HCT116 (cell line): ENCODE measurements at regions not wholly inside any gene's neighbourhood (a gene's known extent, or its start where the extent isn't known, plus 50 kb on each side); places are given as distances from the start of the nearest gene placed in this dataset.

Experiments
- ATAC-seq: fragments of 200-7000 bp; cut with Tn5 transposase; 2 replicates; pipeline ENCODE4 v1.9.1; 2020; ENCODE audit warnings: mild to moderate bottlenecking, moderate library complexity
- BruUV-seq: library from RNA; stranded (reverse); fragments of 400-500 nt; replicated peaks from 2 replicates; lab custom pipeline; 2021; lab: Mats Ljungman, UMichigan
- CTCF ChIA-PET: fragments of 300-600 bp; sonication (Branson Sonifier 250); formaldehyde crosslinking; loops from one replicate; lab custom pipeline; 2021; ENCODE audit warnings: antibody characterized with exemption; lab: Charles Lee
- POLR2A ChIA-PET: fragments of 300-600, 350-600 bp; sonication (Branson Sonifier 250); formaldehyde crosslinking; loops from one replicate; lab custom pipeline; 2021; ENCODE audit warnings: antibody characterized with exemption; lab: Charles Lee
- RAD21 ChIA-PET, 2 experiments: fragments of 300-600 bp; sonication (Branson Sonifier 250); formaldehyde crosslinking; loops; one replicate each; lab custom pipeline; 2023; ENCODE audit warnings: low total read pairs in 2 of 2; ENCODE audit not compliant: uncharacterized antibody in 2 of 2, unreplicated experiment in 2 of 2, low non-redundant PET in 1 of 2; lab: Charles Lee
- DNase-seq: peaks from one replicate; pipeline ENCODE4 v3.0.0-alpha.2; 2010; ENCODE audit warnings: low read depth, low spot score
- H2AFZ ChIP-seq: fragments of 200-600 bp; shearing (Covaris generic), sonication (generic); 2 replicates; pipeline ENCODE4 v1.6.1; 2017; ENCODE audit warnings: low read depth, mixed run types, mixed read lengths, antibody characterized with exemption, low read length; ENCODE audit not compliant: poor library complexity, severe bottlenecking
- H3K27ac ChIP-seq: 2 replicates; pipeline ENCODE4 v1.5.1; 2012; ENCODE audit warnings: low read depth, low read length
- H3K27me3 ChIP-seq: fragments of 200-600 bp; sonication (generic); 2 replicates; pipeline ENCODE4 v1.6.1; 2016; ENCODE audit warnings: mixed run types, low read length, mixed read lengths; ENCODE audit not compliant: insufficient read depth
- H3K36me3 ChIP-seq, 2 experiments: fragments of 200-500 bp in 1 of 2; fragments of 200-600 bp in 1 of 2; sonication (Bioruptor generic) in 1 of 2; sonication (generic) in 1 of 2; 2 replicates each; pipeline versions ENCODE4 v1.5.1 to v1.6.1; 2014 to 2016; ENCODE audit warnings: low read length in 2 of 2, inconsistent platforms in 1 of 2, mixed read lengths in 1 of 2, mixed run types in 1 of 2; ENCODE audit not compliant: insufficient read depth in 2 of 2, control insufficient read depth in 1 of 2
- H3K4me1 ChIP-seq, 2 experiments: fragments of 200-600 bp in 1 of 2; sonication (generic) in 1 of 2; 2 replicates each; pipeline versions ENCODE4 v1.5.1 to v1.6.1; 2012 to 2017; ENCODE audit warnings: low read length in 2 of 2, inconsistent platforms in 1 of 2, mild to moderate bottlenecking in 1 of 2, mixed read lengths in 1 of 2, mixed run types in 1 of 2, moderate library complexity in 1 of 2; ENCODE audit not compliant: insufficient read depth in 2 of 2, control insufficient read depth in 1 of 2
- H3K4me2 ChIP-seq: fragments of 200-600 bp; sonication (generic); 2 replicates; pipeline ENCODE4 v1.6.1; 2017; ENCODE audit warnings: mixed run types, low read length, mixed read lengths
- H3K4me3 ChIP-seq, 2 experiments: fragments of 200-600 bp in 1 of 2; sonication (generic) in 1 of 2; replicated peaks in 1 of 2; 2 replicates each; pipeline ENCODE4 v1.5.1; 2011 to 2016; ENCODE audit warnings: low read length in 2 of 2, control low read depth in 1 of 2, low read depth in 1 of 2, mild to moderate bottlenecking in 1 of 2, mixed read lengths in 1 of 2, mixed run types in 1 of 2
- H3K79me2 ChIP-seq: fragments of 200-600 bp; sonication (generic); 2 replicates; pipeline ENCODE4 v1.6.1; 2017; ENCODE audit warnings: mild to moderate bottlenecking, mixed run types, low read length, moderate library complexity, mixed read lengths; ENCODE audit not compliant: insufficient read depth
- H3K9ac ChIP-seq: fragments of 200-600 bp; sonication (generic); 2 replicates; pipeline ENCODE4 v1.6.1; 2016; ENCODE audit warnings: low read length, mixed read lengths
- H3K9me2 ChIP-seq: fragments of 200-600 bp; sonication (generic), shearing (Covaris generic); 2 replicates; pipeline ENCODE4 v1.6.1; 2017; ENCODE audit warnings: mixed run types, mild to moderate bottlenecking, moderate library complexity; ENCODE audit not compliant: insufficient read depth
- H3K9me3 ChIP-seq, 2 experiments: fragments of 200-500 bp in 1 of 2; fragments of 200-600 bp in 1 of 2; sonication (Bioruptor generic) in 1 of 2; sonication (generic) in 1 of 2; 2 replicates each; pipeline ENCODE4 v1.6.1; 2014 to 2017; ENCODE audit warnings: low read length in 2 of 2, mixed read lengths in 2 of 2, inconsistent platforms in 1 of 2, low read depth in 1 of 2, mild to moderate bottlenecking in 1 of 2, mixed run types in 1 of 2, moderate library complexity in 1 of 2; ENCODE audit not compliant: control insufficient read depth in 1 of 2, insufficient read depth in 1 of 2
- H4K20me1 ChIP-seq: fragments of 200-600 bp; sonication (generic), shearing (Covaris generic); 2 replicates; pipeline ENCODE4 v1.6.1; 2017; ENCODE audit warnings: mixed run types, mild to moderate bottlenecking, moderate library complexity; ENCODE audit not compliant: insufficient read depth
- CBX3 ChIP-seq: IDR thresholded peaks from 2 replicates; pipeline ENCODE4 v1.6.1; 2012; ENCODE audit warnings: low read depth
- ELF1 ChIP-seq: IDR thresholded peaks from 2 replicates; pipeline ENCODE4 v1.6.1; 2012; ENCODE audit warnings: low read depth, borderline replicate concordance
- EZH2 ChIP-seq: fragments of 200-600 bp; sonication (generic); IDR thresholded peaks from 2 replicates; pipeline ENCODE4 v1.6.1; 2017; ENCODE audit warnings: antibody characterized with exemption, mixed run types
- EZH2phosphoT487 ChIP-seq: fragments of 200-600 bp; IDR thresholded peaks from 2 replicates; pipeline ENCODE4 v1.6.1; 2018; ENCODE audit warnings: antibody characterized with exemption, borderline replicate concordance
- JUND ChIP-seq: IDR thresholded peaks from 2 replicates; pipeline ENCODE4 v1.6.1; 2012
- RAD21 ChIP-seq: IDR thresholded peaks from 2 replicates; pipeline ENCODE4 v1.6.1; 2012; ENCODE audit warnings: low read depth, mild to moderate bottlenecking
- SIN3A ChIP-seq: IDR thresholded peaks from 2 replicates; pipeline ENCODE4 v1.6.1; 2012; ENCODE audit warnings: low read depth
- SRF ChIP-seq: IDR thresholded peaks from 2 replicates; pipeline ENCODE4 v1.6.1; 2012; ENCODE audit warnings: low read depth
- YY1 ChIP-seq: IDR thresholded peaks from 2 replicates; pipeline ENCODE4 v1.6.1; 2011; ENCODE audit warnings: low read length, low read depth, moderate library complexity, mild to moderate bottlenecking; ENCODE audit not compliant: insufficient replicate concordance; ENCODE audit errors: extremely low read depth
- ZFX ChIP-seq: fragments of 450-650 bp; IDR thresholded peaks from 2 replicates; pipeline ENCODE4 v1.6.1; 2017
- ZNF274 ChIP-seq: fragments of 200-500 bp; sonication (Bioruptor generic); IDR thresholded peaks from 2 replicates; pipeline ENCODE4 v1.6.1; 2014; ENCODE audit warnings: mild to moderate bottlenecking, low read depth, low read length, inconsistent platforms
- intact Hi-C: fragments of 100-400 bp; cut with micrococcal nuclease; formaldehyde crosslinking; loops from 2 replicates; pipeline ENCODE4 v1.10.0; 2022
- TF ChIP-seq, protein P1 (sequence below): IDR thresholded peaks from 2 replicates; pipeline ENCODE4 v1.6.1; 2012
- TF ChIP-seq, protein P2 (sequence below): IDR thresholded peaks from 2 replicates; pipeline ENCODE4 v1.6.1; 2012

DNA sequence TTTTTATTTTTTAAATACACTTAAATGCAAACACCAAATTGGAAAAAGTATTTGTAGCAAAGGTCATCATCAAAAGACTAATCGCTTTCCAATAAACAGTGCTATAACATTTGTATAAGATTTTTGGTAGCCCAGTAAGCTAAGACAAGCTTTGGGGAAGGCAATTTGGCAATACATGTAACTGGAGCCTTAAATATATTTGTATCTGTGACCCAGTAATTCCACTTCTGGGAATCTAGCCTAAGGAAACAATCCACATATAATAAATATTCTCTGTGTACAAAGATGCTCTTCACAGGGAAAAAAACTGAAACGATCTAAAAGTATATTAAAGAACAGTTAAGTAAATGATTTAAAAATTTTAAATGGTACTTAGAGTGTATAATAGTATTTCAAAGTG lies 65.5 kb upstream of the TJP1 start:
- Histone ChIP-seq H3K4me3 (no peak overlapping the region), H3K27me3 (no peaks in the 10 kb centered on the region), H3K9ac (no peak overlapping the region), H3K36me3 (no peaks in the 10 kb centered on the region), H4K20me1 (no peaks in the 10 kb centered on the region), H3K9me2 (no peaks in the 10 kb centered on the region), H3K4me2 (no peak overlapping the region), H3K9me3 (no peaks in the 10 kb centered on the region), H3K4me1 (no peaks in the 10 kb centered on the region), H3K79me2 (no peaks in the 10 kb centered on the region), H3K27ac (no peak overlapping the region), H2AFZ (no peak overlapping the region)
- ChIA-PET POLR2A (no interaction called here), CTCF (no interaction called here), RAD21 (no interaction called here)
- TF ChIP-seq RAD21 = no peak
- TF ChIP-seq ZFX = no peak
- no peak for TF ChIP-seq ZNF274
- TF ChIP-seq ELF1 = no peak
- TF ChIP-seq, protein P1, sequence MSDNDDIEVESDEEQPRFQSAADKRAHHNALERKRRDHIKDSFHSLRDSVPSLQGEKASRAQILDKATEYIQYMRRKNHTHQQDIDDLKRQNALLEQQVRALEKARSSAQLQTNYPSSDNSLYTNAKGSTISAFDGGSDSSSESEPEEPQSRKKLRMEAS = no peak
- no peak for TF ChIP-seq EZH2
- TF ChIP-seq YY1 = no peak
- no peak for TF ChIP-seq EZH2phosphoT487
- no peak for TF ChIP-seq CBX3
- no peak for TF ChIP-seq SIN3A
- no peak for TF ChIP-seq SRF
- TF ChIP-seq, protein P2, sequence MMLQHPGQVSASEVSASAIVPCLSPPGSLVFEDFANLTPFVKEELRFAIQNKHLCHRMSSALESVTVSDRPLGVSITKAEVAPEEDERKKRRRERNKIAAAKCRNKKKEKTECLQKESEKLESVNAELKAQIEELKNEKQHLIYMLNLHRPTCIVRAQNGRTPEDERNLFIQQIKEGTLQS = no peak
- BruUV-seq = no TSS peak
- intact Hi-C loops = no loop called here
- ATAC-seq = no peak
- no peak for DNase-seq

DNA sequence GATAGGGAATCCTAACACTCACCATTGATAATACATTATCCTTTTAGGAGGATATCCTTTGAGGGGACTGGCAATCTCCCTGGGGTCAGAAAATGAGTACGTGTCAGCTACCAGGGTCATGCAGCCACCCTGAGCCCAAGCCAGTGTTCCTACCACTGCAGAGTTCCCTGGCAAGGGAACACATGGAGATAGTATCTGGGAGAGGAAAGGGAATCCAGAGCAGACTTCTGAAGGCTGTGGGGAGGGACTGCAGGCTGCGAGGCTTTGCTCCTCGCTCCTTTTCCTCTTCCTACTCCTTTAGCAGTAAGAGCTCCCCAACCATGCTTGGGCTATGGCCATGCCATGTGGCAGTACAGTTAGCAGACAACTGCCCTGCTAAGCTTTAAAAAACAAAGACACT lies 62.9 kb upstream of the TJP1 start:
- no peak for DNase-seq
- H3K9me3 ChIP-seq = no peaks in the 10 kb centered on the region
- BruUV-seq = no TSS peak
- no peaks in the 10 kb centered on the region for H3K79me2 ChIP-seq
- ChIA-PET CTCF (no interaction called here), POLR2A (interaction anchor here (1.6 kb wide), 1 partner anchor 20 kb away, joined by 4 read pairs; no protein-coding TSS in a partner anchor), RAD21 (no interaction called here)
- no peaks in the 10 kb centered on the region for H3K4me1 ChIP-seq
- H3K27ac ChIP-seq = no peak overlapping the region
- no peaks in the 10 kb centered on the region for H4K20me1 ChIP-seq
- no peak overlapping the region for H2AFZ ChIP-seq
- intact Hi-C loops = no loop called here
- no peak overlapping the region for H3K9ac ChIP-seq
- TF ChIP-seq SRF = no peak
- no peak for TF ChIP-seq JUND
- no peak for TF ChIP-seq YY1
- no peak overlapping the region for H3K4me3 ChIP-seq
- H3K9me2 ChIP-seq = no peaks in the 10 kb centered on the region
- H3K4me2 ChIP-seq = no peak overlapping the region
- ATAC-seq = no peak
- H3K27me3 ChIP-seq = no peaks in the 10 kb centered on the region
- H3K36me3 ChIP-seq = no peaks in the 10 kb centered on the region
